Erythroblast (primary cell): ENCODE measurements at regions not wholly inside any gene's neighbourhood (a gene's known extent, or its start where the extent isn't known, plus 50 kb on each side); places are given as distances from the start of the nearest gene placed in this dataset.
A peak's percentile ranks its signal among the peaks of the same experiment; 100 is the strongest.

Experiments used
- DNase-seq, 2 experiments: peaks; one replicate each; lab custom pipeline; 2025; lab: John Stamatoyannopoulos, UW
- GATA1 ChIP-seq: IDR thresholded peaks from 2 replicates; pipeline ENCODE4 v1.6.1; 2011; ENCODE audit warnings: low read depth, mild to moderate bottlenecking, control low read depth, low read length, moderate library complexity
- POLR2A ChIP-seq: IDR thresholded peaks from 2 replicates; pipeline ENCODE4 v1.6.1; 2011; ENCODE audit warnings: mild to moderate bottlenecking, low read length

GRCh38 chr7:106794276-106795083 lies 70.6 kb upstream of the PIK3CG start:
- no peak for DNase-seq
- TF ChIP-seq POLR2A: no peak
- no peak for TF ChIP-seq GATA1

GRCh38 chr7:106795084-106795876 lies 69.8 kb upstream of the PIK3CG start:
- DNase-seq: no peak
- TF ChIP-seq POLR2A (no peak), GATA1 (no peak)

DNA sequence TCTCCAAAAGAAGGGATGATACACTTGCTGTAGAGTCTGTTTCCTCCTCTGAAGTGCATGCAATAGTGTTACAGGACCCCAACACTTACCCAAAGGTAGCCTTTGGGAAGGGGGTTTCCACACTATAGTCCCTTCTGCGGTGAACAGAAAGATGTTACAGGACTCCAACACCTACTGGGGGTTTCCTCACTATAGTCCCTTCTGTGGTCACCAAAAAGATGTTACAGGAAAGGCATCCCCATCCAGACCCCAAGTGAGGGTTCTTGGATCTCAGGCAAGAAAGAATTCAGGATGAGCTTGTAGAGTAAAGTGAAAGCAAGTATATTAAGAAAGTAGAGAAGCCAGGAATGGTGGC lies 69.2 kb upstream of the PIK3CG start:
- TF ChIP-seq POLR2A: no peak
- no peak for DNase-seq

DNA sequence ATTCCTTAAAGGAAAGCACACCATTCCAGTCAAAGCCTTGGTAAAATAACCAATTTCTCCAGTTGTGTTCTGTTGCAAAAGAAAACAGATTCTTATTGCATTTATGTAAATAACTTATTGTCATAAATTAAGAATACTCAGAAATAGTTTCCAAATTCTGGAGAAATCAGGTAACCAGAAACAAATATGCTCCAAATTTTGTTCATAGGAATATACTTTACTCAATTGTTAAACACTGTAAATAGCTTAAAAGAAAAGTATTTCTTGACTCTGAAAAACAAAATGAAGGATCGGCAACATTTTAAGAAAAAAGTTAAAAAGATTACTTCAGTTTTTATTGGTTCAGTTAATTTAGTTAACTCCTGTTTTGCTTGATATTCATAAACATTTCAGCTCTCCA lies 67.1 kb upstream of the PIK3CG start:
- TF ChIP-seq POLR2A (no peak), GATA1 (no peak)
- DNase-seq: no peak

GRCh38 chr7:106802589-106802988 lies 62.5 kb upstream of the PIK3CG start:
- TF ChIP-seq GATA1: no peak
- no peak for TF ChIP-seq POLR2A
- no peak for DNase-seq

DNA sequence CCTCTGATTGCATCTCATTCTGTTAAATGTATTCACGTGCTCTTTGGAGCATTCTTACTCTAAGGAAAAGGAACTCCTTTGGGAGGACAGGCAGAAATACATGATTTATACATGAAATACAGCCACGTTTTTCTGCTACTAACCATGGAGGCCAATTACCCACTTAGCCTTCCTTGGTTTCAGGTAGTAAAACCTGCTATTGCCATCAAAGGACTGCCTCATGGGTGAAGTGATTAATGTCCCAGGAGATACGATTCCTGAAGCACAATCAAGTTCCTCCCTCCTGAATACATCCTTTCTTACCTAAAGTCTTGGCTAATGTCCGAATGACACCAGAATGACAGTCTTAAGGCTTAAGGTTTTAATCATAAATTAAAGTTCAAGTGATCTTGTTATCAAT lies 58.5 kb upstream of the PIK3CG start:
- TF ChIP-seq GATA1: no peak
- TF ChIP-seq POLR2A: no peak
- no peak for DNase-seq

GRCh38 chr7:106807474-106807873 lies 57.6 kb upstream of the PIK3CG start:
- no peak for TF ChIP-seq POLR2A
- TF ChIP-seq GATA1: no peak
- DNase-seq: no peak

DNA sequence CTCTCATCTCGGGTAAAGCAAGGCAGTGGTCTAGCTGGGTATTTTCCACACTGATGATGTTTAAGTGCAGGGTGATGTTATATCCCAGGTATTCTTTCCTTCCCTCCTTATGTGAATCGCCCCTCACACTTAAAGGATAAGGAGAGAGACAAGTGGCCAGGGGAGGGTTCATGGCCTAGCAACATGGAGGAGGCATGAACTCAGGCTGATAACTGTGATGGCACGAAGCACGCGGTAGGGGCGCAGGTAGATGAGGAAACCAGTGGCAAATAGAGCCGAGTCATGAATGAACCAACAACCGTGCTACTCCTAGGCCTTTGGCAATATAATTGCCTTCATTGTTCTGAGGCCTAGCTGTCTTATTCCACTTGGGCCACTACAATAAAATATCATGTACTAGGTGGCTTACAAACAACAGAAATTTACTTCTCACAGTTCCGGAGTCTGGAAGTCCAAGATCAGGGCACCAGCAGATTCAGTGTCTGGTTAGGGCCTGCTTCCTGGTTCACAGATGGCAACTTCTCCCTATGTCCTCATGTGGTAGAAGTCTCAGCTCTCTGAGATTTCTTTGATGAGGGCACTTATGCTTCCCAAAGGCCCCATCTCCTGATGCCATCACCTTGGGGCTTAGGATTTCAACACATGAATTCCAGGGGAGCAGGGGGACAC lies 56.0 kb upstream of the PIK3CG start:
- TF ChIP-seq GATA1: no peak
- TF ChIP-seq POLR2A: no peak

DNA sequence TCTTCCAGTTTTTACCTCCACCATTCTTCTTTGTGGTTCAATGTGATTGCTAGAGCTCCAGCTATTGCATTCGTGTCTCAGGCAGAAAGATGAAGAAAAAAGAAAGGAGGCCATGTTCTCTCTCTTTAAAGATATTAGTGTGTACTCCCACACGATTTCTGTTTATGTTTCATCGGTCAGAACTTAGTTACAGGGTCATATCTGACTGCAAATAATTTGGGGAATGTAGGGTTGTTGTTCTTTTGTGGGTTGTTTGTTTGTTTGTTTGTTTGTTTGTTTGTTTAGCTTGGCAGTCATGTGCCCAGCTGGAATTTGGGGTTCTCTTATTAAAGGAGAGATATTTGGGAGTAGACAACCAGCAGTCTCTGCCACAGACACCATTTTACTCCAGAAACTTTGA lies 53.6 kb upstream of the PIK3CG start:
- TF ChIP-seq POLR2A (no peak), GATA1 (no peak)
- DNase-seq: no peak

More for the DNA sequence above, 56.0 kb upstream of the PIK3CG start:
- DNase-seq: no peak

GRCh38 chr7:106812027-106812643 lies 52.9 kb upstream of the PIK3CG start:
- TF ChIP-seq GATA1 (no peak), POLR2A (no peak)
- DNase-seq: peak in 1 of 2 experiments; percentile 6

DNA sequence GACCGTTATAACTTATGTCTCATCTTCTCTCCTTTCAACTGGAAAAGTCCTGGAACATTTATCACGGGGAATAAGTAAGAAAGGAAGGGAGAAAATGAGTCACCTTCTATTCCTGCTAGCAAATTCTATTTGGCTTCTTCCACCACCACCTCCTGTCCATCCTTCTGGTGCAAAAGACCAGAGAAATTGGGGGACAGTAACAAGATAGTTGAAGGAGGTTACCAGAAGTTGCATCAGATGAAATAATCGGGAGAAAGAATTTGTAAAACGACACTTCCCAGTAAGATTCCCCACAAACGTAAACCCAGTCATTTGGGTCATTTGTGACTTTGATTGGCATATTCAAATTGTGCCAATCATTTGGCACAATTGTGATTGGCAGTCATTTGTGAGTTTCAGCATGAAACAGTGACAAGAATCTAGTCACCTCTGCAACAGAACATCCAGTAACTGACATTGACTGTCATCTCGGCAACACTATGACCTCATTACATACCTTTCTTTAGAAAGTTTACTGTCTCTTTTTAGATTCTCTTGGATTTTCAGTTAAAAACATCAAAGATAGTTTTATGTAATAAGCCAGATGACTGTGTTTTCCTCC lies 51.3 kb upstream of the PIK3CG start:
- peak in 1 of 2 experiments; percentile 26 for DNase-seq
- TF ChIP-seq GATA1 (no peak), POLR2A (no peak)

DNA sequence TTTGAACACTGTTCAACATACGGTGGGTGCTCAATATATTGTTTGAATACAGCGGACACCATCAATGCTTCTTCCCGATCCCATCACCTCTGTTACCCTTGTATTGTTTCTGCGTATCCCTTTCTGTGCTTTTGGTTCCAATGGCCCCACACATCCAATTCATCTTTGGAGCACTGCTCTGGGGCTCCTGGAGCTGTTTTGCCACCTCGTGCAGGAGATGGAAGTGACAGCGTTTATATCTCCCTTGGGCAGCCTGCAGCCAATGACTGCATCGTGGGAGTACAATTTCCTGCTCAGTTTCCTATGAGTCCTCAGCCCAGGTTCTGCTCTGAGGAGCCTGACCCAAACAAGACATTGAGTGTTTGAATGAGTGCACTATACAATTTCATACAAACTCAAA lies 50.2 kb upstream of the PIK3CG start:
- no peak for TF ChIP-seq GATA1
- TF ChIP-seq POLR2A: no peak
- no peak for DNase-seq
